K562 (cell line): ENCODE measurements at regions not wholly inside any gene's neighbourhood (a gene's known extent, or its start where the extent isn't known, plus 50 kb on each side); places are given as distances from the start of the nearest gene placed in this dataset.

Source experiments
- ATAC-seq: fragments of 200-7000 bp; cut with Tn5 transposase; 3 replicates; pipeline ENCODE4 v1.9.1; 2020; ENCODE audit warnings: moderate library complexity
- BruUV-seq: library from RNA; stranded (reverse); fragments of 400-500 nt; replicated peaks from 2 replicates; lab custom pipeline; 2021; lab: Mats Ljungman, UMichigan
- CTCF ChIA-PET: fragments of 300-600 bp; formaldehyde crosslinking; extraction: SDS; loops from one replicate; lab custom pipeline; 2021; ENCODE audit warnings: low intra/inter-chr PET ratio; lab: Yijun Ruan, JAX
- POLR2A ChIA-PET: fragments of 300-600, 350-650 bp; sonication (Branson Sonifier 250); formaldehyde crosslinking; extraction: SDS; loops from one replicate; lab custom pipeline; 2021; ENCODE audit warnings: antibody characterized with exemption, inconsistent platforms; lab: Yijun Ruan, JAX
- DNase-seq, 4 experiments: peaks; one replicate each; pipeline versions ENCODE4 v3.0.0 to v3.0.0-alpha.2; 2011 to 2018; ENCODE audit warnings: low spot score in 3 of 4, mixed read lengths in 3 of 4; ENCODE audit errors: extremely low read depth in 1 of 4
- FAIRE-seq: peaks from 2 replicates; lab custom pipeline; 2011; peaks lifted over from hg19 to GRCh38; lab: Jason Lieb, UNC
- H2AFZ ChIP-seq: 2 replicates; pipeline ENCODE4 v1.6.0; 2011; ENCODE audit warnings: low read depth, low read length, control low read depth, inconsistent platforms
- H3K27ac ChIP-seq: fragments of 200-600 bp; 3 replicates; pipeline ENCODE4 v1.8.0; 2011; ENCODE audit warnings: low read depth, mild to moderate bottlenecking, control low read depth, inconsistent platforms, low read length, moderate library complexity, mixed read lengths; ENCODE audit errors: extremely low read depth
- H3K27me3 ChIP-seq, 2 experiments: fragments of 300-600 bp in 1 of 2; 2 replicates in 1 of 2; 3 replicates in 1 of 2; pipeline versions ENCODE4 v1.6.0 to v1.8.0; 2011; ENCODE audit warnings: inconsistent platforms in 2 of 2, low read length in 2 of 2, mild to moderate bottlenecking in 1 of 2, mixed read lengths in 1 of 2, moderate library complexity in 1 of 2; ENCODE audit not compliant: control insufficient read depth in 2 of 2, insufficient read depth in 2 of 2
- H3K36me3 ChIP-seq: fragments of 300-600 bp; 3 replicates; pipeline ENCODE4 v1.8.0; 2011; ENCODE audit warnings: mild to moderate bottlenecking, low read length, inconsistent platforms; ENCODE audit not compliant: control insufficient read depth, insufficient read depth
- H3K4me1 ChIP-seq, 2 experiments: fragments of 200-600 bp in 1 of 2; replicated peaks in 1 of 2; 2 replicates in 1 of 2; 3 replicates in 1 of 2; pipeline versions ENCODE4 v1.5.1 to v1.8.0; 2011; ENCODE audit warnings: inconsistent platforms in 2 of 2, low read length in 2 of 2, mild to moderate bottlenecking in 1 of 2, mixed read lengths in 1 of 2, moderate library complexity in 1 of 2; ENCODE audit not compliant: control insufficient read depth in 2 of 2, insufficient read depth in 2 of 2
- H3K4me2 ChIP-seq: 2 replicates; pipeline ENCODE4 v1.6.1; 2011; ENCODE audit warnings: low read length, control low read depth, inconsistent platforms, mixed read lengths; ENCODE audit not compliant: insufficient read depth
- H3K4me3 ChIP-seq: fragments of 200-600 bp; sonication (generic), shearing (Covaris generic); 2 replicates; pipeline ENCODE4 v1.5.1; 2016; ENCODE audit warnings: control low read depth, inconsistent platforms
- H3K79me2 ChIP-seq: fragments of 200-600 bp; 3 replicates; pipeline ENCODE4 v1.8.0; 2011; ENCODE audit warnings: low read length, inconsistent platforms; ENCODE audit not compliant: control insufficient read depth, insufficient read depth
- H3K9ac ChIP-seq, 2 experiments: 2 replicates each; pipeline versions ENCODE4 v1.6.0 to v1.6.1; 2011; ENCODE audit warnings: low read depth in 2 of 2, low read length in 2 of 2, control low read depth in 1 of 2, inconsistent platforms in 1 of 2, mild to moderate bottlenecking in 1 of 2, mixed read lengths in 1 of 2; ENCODE audit not compliant: insufficient read depth in 1 of 2
- H3K9me1 ChIP-seq: one replicate; pipeline ENCODE4 v1.6.0; 2011; ENCODE audit warnings: inconsistent platforms, mild to moderate bottlenecking, low read length, moderate library complexity; ENCODE audit not compliant: control insufficient read depth, insufficient read depth
- H3K9me3 ChIP-seq: replicated peaks from 2 replicates; pipeline ENCODE4 v1.5.1; 2011; ENCODE audit warnings: low read depth, low read length, inconsistent platforms; ENCODE audit not compliant: control insufficient read depth, insufficient read depth
- H4K20me1 ChIP-seq: replicated peaks from 2 replicates; pipeline ENCODE4 v1.6.1; 2011; ENCODE audit warnings: low read length, inconsistent platforms, mixed read lengths; ENCODE audit not compliant: control insufficient read depth, insufficient read depth
- CHAMP1 ChIP-seq: fragments of 450-650 bp; IDR thresholded peaks from 2 replicates; pipeline ENCODE4 v1.6.1; 2016; ENCODE audit warnings: mild to moderate bottlenecking
- E2F5 ChIP-seq: sonication (generic); formaldehyde crosslinking; IDR thresholded peaks from 2 replicates; pipeline ENCODE4 v1.8.0; 2022; ENCODE audit warnings: mild to moderate bottlenecking, missing genetic modification reagents
- ETV1 ChIP-seq: fragments of 450-650 bp; conservative IDR thresholded peaks from 2 replicates; pipeline ENCODE4 v1.6.1; 2016; ENCODE audit warnings: missing genetic modification characterization, control low read depth, low read depth, missing compliant biosample characterization
- FOXA3 ChIP-seq, 2 experiments: fragments of 450-650 bp in 1 of 2; sonication (generic) in 1 of 2; formaldehyde crosslinking; IDR thresholded peaks in 1 of 2; conservative IDR thresholded peaks in 1 of 2; 2 replicates each; pipeline versions ENCODE4 v1.4.0 to v1.8.0; 2020 to 2022; ENCODE audit warnings: mild to moderate bottlenecking in 2 of 2, missing genetic modification reagents in 1 of 2
- FOXJ2 ChIP-seq: fragments of 200-800 bp; sonication (Bioruptor generic); IDR thresholded peaks from 2 replicates; pipeline ENCODE4 v1.6.1; 2016; ENCODE audit warnings: missing genetic modification characterization, missing compliant biosample characterization
- HOXB6 ChIP-seq: fragments of 250-450 bp; sonication (Bioruptor Pico); IDR thresholded peaks from 2 replicates; pipeline ENCODE4 v1.5.1; 2022; ENCODE audit warnings: mild to moderate bottlenecking, borderline replicate concordance
- KLF6 ChIP-seq: fragments of 250-450 bp; sonication (Bioruptor Pico); IDR thresholded peaks from 2 replicates; pipeline ENCODE4 v1.4.0; 2020; ENCODE audit warnings: mild to moderate bottlenecking, moderate library complexity, borderline replicate concordance
- MEF2A ChIP-seq: IDR thresholded peaks from 2 replicates; pipeline ENCODE4 v1.6.1; 2011; ENCODE audit warnings: low read depth, mild to moderate bottlenecking, low read length, moderate library complexity; ENCODE audit not compliant: control insufficient read depth
- MNT ChIP-seq, 2 experiments: fragments of 450-650 bp; conservative IDR thresholded peaks; 2 replicates each; pipeline ENCODE4 v1.6.1; 2017; ENCODE audit warnings: mild to moderate bottlenecking in 2 of 2, moderate library complexity in 2 of 2
- POLR2B ChIP-seq: fragments of 450-650 bp; IDR thresholded peaks from 2 replicates; pipeline ENCODE4 v1.6.1; 2018; ENCODE audit warnings: low read depth; ENCODE audit not compliant: partially characterized antibody
- SNAPC5 ChIP-seq: fragments of 250-450 bp; sonication (Bioruptor Pico); IDR thresholded peaks from 2 replicates; pipeline ENCODE4 v1.8.0; 2021; ENCODE audit warnings: moderate library complexity, mild to moderate bottlenecking, inconsistent platforms
- SREBF2 ChIP-seq: sonication (generic); formaldehyde crosslinking; IDR thresholded peaks from 2 replicates; pipeline ENCODE4 v1.4.0; 2020; ENCODE audit warnings: mild to moderate bottlenecking, missing genetic modification reagents
- TAL1 ChIP-seq: fragments of 450-650 bp; IDR thresholded peaks from 2 replicates; pipeline ENCODE4 v1.6.1; 2016; ENCODE audit warnings: mild to moderate bottlenecking
- TCF7 ChIP-seq: sonication (generic); IDR thresholded peaks from 2 replicates; pipeline ENCODE4 v1.6.1; 2016; ENCODE audit warnings: antibody characterized with exemption, borderline replicate concordance
- ZBTB33 ChIP-seq: sonication (generic); formaldehyde crosslinking; IDR thresholded peaks from 2 replicates; pipeline ENCODE4 v1.8.1; 2023; ENCODE audit warnings: mild to moderate bottlenecking, missing genetic modification reagents
- ZEB2 ChIP-seq: fragments of 450-650 bp; IDR thresholded peaks from 2 replicates; pipeline ENCODE4 v1.6.1; 2016
- ZNF561 ChIP-seq: fragments of 450-650 bp; formaldehyde crosslinking; conservative IDR thresholded peaks from 2 replicates; pipeline ENCODE4 v1.4.0; 2020; ENCODE audit warnings: mild to moderate bottlenecking, moderate library complexity
- WGBS: fragments of 100-300 bp; shearing (Covaris generic); methylation state at CpG from one replicate; pipeline ENCODE4 v1.1.6; 2016; ENCODE audit warnings: low coverage, mixed read lengths; ENCODE audit not compliant: insufficient coverage; ENCODE audit errors: missing lambda C conversion rate; 5-methylcytosine and 5-hydroxymethylcytosine counted together
- in situ Hi-C: fragments of 300-500 bp; cut with MboI; formaldehyde crosslinking; loops from 4 replicates; pipeline ENCODE4 v1.15.0; 2018; ENCODE audit warnings: inconsistent platforms, mixed read lengths
- intact Hi-C: fragments of 100-400 bp; cut with micrococcal nuclease; formaldehyde crosslinking; loops from 2 replicates; pipeline ENCODE4 v1.14.2; 2022

GRCh38 chr7:88589927-88590326 lies 169.6 kb upstream of the ZNF804B start:
- no peaks in the 10 kb centered on the region; a peak in 1 of 5 replicates for H3K4me1 ChIP-seq
- no peak for ATAC-seq
- FAIRE-seq, result no peak
- H3K9me3 ChIP-seq, result no peaks in the 10 kb centered on the region
- ChIA-PET POLR2A (no interaction called here), CTCF (no interaction called here)
- no peaks in the 10 kb centered on the region for H4K20me1 ChIP-seq
- no peak overlapping the region for H3K4me3 ChIP-seq
- in situ Hi-C loops (no loop called here), intact Hi-C loops (no loop called here)
- H2AFZ ChIP-seq, result no peak overlapping the region
- no peaks in the 10 kb centered on the region for H3K27me3 ChIP-seq
- H3K9ac ChIP-seq, result no peak overlapping the region
- H3K27ac ChIP-seq, result no peak overlapping the region
- no peak for DNase-seq
- H3K79me2 ChIP-seq, result no peaks in the 10 kb centered on the region
- no peaks in the 10 kb centered on the region for H3K9me1 ChIP-seq
- H3K36me3 ChIP-seq, result no peaks in the 10 kb centered on the region
- WGBS, result 14% methylated on average over 1 of the region's 1 CpG
- no TSS peak for BruUV-seq
- H3K4me2 ChIP-seq, result no peak overlapping the region
- no peak for TF ChIP-seq TAL1
- TF ChIP-seq ZEB2, result no peak
- TF ChIP-seq POLR2B, result no peak
- TF ChIP-seq HOXB6 (CRISPR knock-in tag), result no peak
- TF ChIP-seq ETV1 (tag), result no peak
- no peak for TF ChIP-seq CHAMP1
- TF ChIP-seq ZNF561, result no peak
- TF ChIP-seq E2F5 (CRISPR knock-in tag), result no peak
- TF ChIP-seq FOXJ2 (tag), result no peak
- no peak for TF ChIP-seq SNAPC5 (CRISPR knock-in tag)
- TF ChIP-seq MNT (conservative IDR thresholded peaks at IDR 0.05), result no peak
- TF ChIP-seq FOXA3 (CRISPR knock-in tag; conservative IDR thresholded peaks at IDR 0.05 in 1 of 2, IDR thresholded peaks at IDR 0.05 in 1 of 2), result no peak
- no peak for TF ChIP-seq MEF2A
- TF ChIP-seq TCF7, result no peak
- TF ChIP-seq ZBTB33 (CRISPR knock-in tag), result no peak
- TF ChIP-seq KLF6 (CRISPR knock-in tag), result no peak
- no peak for TF ChIP-seq SREBF2 (CRISPR knock-in tag)
